ENCODE measurements at regions not wholly inside any gene's neighbourhood (a gene's known extent, or its start where the extent isn't known, plus 50 kb on each side); places are given as distances from the start of the nearest gene placed in this dataset.

- intact Hi-C loops (cut with micrococcal nuclease) (no loop called here), dilution Hi-C loops (cut with MboI; ENCODE audit: extremely low pct_ligation_motif_present, low sequenced_read_pairs) (no loop called here)
- Histone ChIP-seq H3K36me3 (ENCODE audit: control insufficient read depth in 2 of 2, extremely low read depth in 1 of 2, insufficient read depth in 2 of 2, low read length in 2 of 2) (no peaks in the 10 kb centered on the region), H3K4me1 (ENCODE audit: control insufficient read depth, extremely low read depth, insufficient read depth, low read length) (no peaks in the 10 kb centered on the region), H3K9me3 (replicated peaks; ENCODE audit: control insufficient read depth, insufficient read depth, low read length) (no peaks in the 10 kb centered on the region), H2AFZ (ENCODE audit: low read depth, low read length) (no peak overlapping the region), H3K27me3 (ENCODE audit: control insufficient read depth in 2 of 2, insufficient read depth in 2 of 2, low read length in 2 of 2) (peaks cover 2 to 7% of the 10 kb centered on the region in 2 experiments), H3K9me1 (replicated peaks; ENCODE audit: control insufficient read depth, extremely low read depth, insufficient read depth, low read length) (no peaks in the 10 kb centered on the region), H3K9ac (replicated peaks; ENCODE audit: extremely low read depth, insufficient read depth, low read length) (no peak overlapping the region), H4K20me1 (replicated peaks; ENCODE audit: control insufficient read depth, extremely low read depth, insufficient read depth, low read length) (no peaks in the 10 kb centered on the region), H3K79me2 (ENCODE audit: control insufficient read depth, insufficient read depth, low read length) (no peaks in the 10 kb centered on the region), H3K27ac (ENCODE audit: insufficient read depth, low read depth, low read length) (no peak overlapping the region), H3K4me3 (replicated peaks in 1 of 3; ENCODE audit: insufficient read depth in 1 of 3, low read depth in 1 of 3, low read length in 3 of 3) (no peak overlapping the region), H3K4me2 (ENCODE audit: insufficient read depth, low read length) (no peak overlapping the region)
- POLR2A ChIA-PET, result no interaction called here
- BruUV-seq (replicated peaks), result no TSS peak
- no peak for DNase-seq (ENCODE audit: low read depth, low spot score)
- no peak for TF ChIP-seq POLR2AphosphoS5 (IDR thresholded peaks at IDR 0.05; ENCODE audit: insufficient read depth, low read depth, low read length)
- TF ChIP-seq FOS (IDR thresholded peaks at IDR 0.05; ENCODE audit: borderline replicate concordance, insufficient read depth, low read length), result no peak
- CTCF ChIA-PET, result interaction anchor here (0.8 kb wide), 1 partner anchor 18 kb away, joined by 3 read pairs; no protein-coding TSS in a partner anchor
- no peak for FAIRE-seq
Measured at GRCh38 chr4:17358241-17358640, 153.6 kb downstream of the QDPR start.

DNA sequence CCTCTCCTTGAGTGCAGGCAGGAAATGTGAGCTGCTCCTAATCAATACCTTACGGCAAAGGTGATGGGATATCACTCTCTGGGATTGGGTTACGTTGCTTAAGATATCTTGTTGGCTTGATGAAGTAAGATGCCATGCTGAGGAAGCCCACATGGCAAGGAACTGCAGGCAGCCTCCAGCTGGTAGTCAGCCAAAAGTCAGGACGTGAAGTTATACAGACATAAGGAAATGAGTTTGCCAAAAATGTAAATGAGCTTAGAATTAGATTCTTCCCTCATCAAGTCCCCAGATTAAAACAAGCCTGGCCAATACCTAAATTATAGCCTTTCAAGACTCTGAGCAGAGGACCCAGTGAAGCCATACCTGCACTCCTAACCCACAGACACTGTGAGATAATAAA is 155.0 kb downstream of the QDPR start:
- no peak overlapping the region for H3K4me3 ChIP-seq (replicated peaks in 1 of 3; ENCODE audit: insufficient read depth in 1 of 3, low read depth in 1 of 3, low read length in 3 of 3)
- H3K9ac ChIP-seq (replicated peaks; ENCODE audit: extremely low read depth, insufficient read depth, low read length), result no peak overlapping the region
- ChIA-PET POLR2A (no interaction called here), CTCF (interaction anchor here (0.8 to 1.7 kb wide), 3 partner anchors 10 to 112 kb away, joined by 3 to 6 read pairs (median 4); no protein-coding TSS in a partner anchor)
- no peaks in the 10 kb centered on the region for H3K9me1 ChIP-seq (replicated peaks; ENCODE audit: control insufficient read depth, extremely low read depth, insufficient read depth, low read length)
- H4K20me1 ChIP-seq (replicated peaks; ENCODE audit: control insufficient read depth, extremely low read depth, insufficient read depth, low read length), result no peaks in the 10 kb centered on the region
- H3K9me3 ChIP-seq (replicated peaks; ENCODE audit: control insufficient read depth, insufficient read depth, low read length), result no peaks in the 10 kb centered on the region
- H3K79me2 ChIP-seq (ENCODE audit: control insufficient read depth, insufficient read depth, low read length), result no peaks in the 10 kb centered on the region
- DNase-seq (ENCODE audit: low read depth, low spot score) (no peak), FAIRE-seq (no peak)
- H3K27me3 ChIP-seq (ENCODE audit: control insufficient read depth in 2 of 2, insufficient read depth in 2 of 2, low read length in 2 of 2), result peaks cover 2 to 7% of the 10 kb centered on the region in 2 experiments
- no TSS peak for BruUV-seq (replicated peaks)
- no peaks in the 10 kb centered on the region for H3K4me1 ChIP-seq (ENCODE audit: control insufficient read depth, extremely low read depth, insufficient read depth, low read length)
- no peak overlapping the region for H3K27ac ChIP-seq (ENCODE audit: insufficient read depth, low read depth, low read length)
- intact Hi-C loops (cut with micrococcal nuclease), result no loop called here
- dilution Hi-C loops (cut with MboI; ENCODE audit: extremely low pct_ligation_motif_present, low sequenced_read_pairs), result no loop called here
- no peak overlapping the region for H2AFZ ChIP-seq (ENCODE audit: low read depth, low read length)
- no peaks in the 10 kb centered on the region for H3K36me3 ChIP-seq (ENCODE audit: control insufficient read depth in 2 of 2, extremely low read depth in 1 of 2, insufficient read depth in 2 of 2, low read length in 2 of 2)
- TF ChIP-seq CTCF (IDR thresholded peaks at IDR 0.05; ENCODE audit: extremely low read depth in 1 of 2, insufficient read depth in 1 of 2, low read depth in 1 of 2, low read length in 2 of 2) (no peak), FOS (IDR thresholded peaks at IDR 0.05; ENCODE audit: borderline replicate concordance, insufficient read depth, low read length) (no peak), EZH2 (IDR thresholded peaks at IDR 0.05; ENCODE audit: borderline replicate concordance, low read depth, low read length, severe bottlenecking) (no peak), GATA2 (IDR thresholded peaks at IDR 0.05; ENCODE audit: insufficient read depth, insufficient read length, low read depth, low read length) (no peak), JUN (IDR thresholded peaks at IDR 0.05; ENCODE audit: borderline replicate concordance, insufficient read depth, insufficient read length, low read depth) (no peak), POLR2AphosphoS5 (IDR thresholded peaks at IDR 0.05; ENCODE audit: insufficient read depth, low read depth, low read length) (no peak), MAX (IDR thresholded peaks at IDR 0.05; ENCODE audit: insufficient read depth, insufficient read length) (no peak), POLR2A (IDR thresholded peaks at IDR 0.05; ENCODE audit: low read depth, low read length) (no peak), MYC (IDR thresholded peaks at IDR 0.05; ENCODE audit: low read depth, low read length) (no peak)
- no peak overlapping the region for H3K4me2 ChIP-seq (ENCODE audit: insufficient read depth, low read length)
